GM12864 (cell line): ENCODE measurements at regions not wholly inside any gene's neighbourhood (a gene's known extent, or its start where the extent isn't known, plus 50 kb on each side); places are given as distances from the start of the nearest gene placed in this dataset.

Experiments used
- DNase-seq: peaks from one replicate; pipeline ENCODE4 v3.0.0-alpha.2; 2011; ENCODE audit warnings: low read depth
- H3K4me3 ChIP-seq: 2 replicates; pipeline ENCODE4 v1.5.1; 2011; ENCODE audit warnings: mild to moderate bottlenecking, low read depth, low read length, control low read depth
- CTCF ChIP-seq: IDR thresholded peaks from 2 replicates; pipeline ENCODE4 v1.5.1; 2011; ENCODE audit warnings: low read depth, mild to moderate bottlenecking, moderate library complexity, low read length, control low read depth, inconsistent platforms; ENCODE audit errors: missing control alignments

- H3K4me3 ChIP-seq: no peak overlapping the region
- no peak for DNase-seq
- no peak for TF ChIP-seq CTCF
Observed at GRCh38 chr11:81030186-81030585, 1589.4 kb upstream of the TENM4 start.

- DNase-seq: no peak
- no peak for TF ChIP-seq CTCF
- H3K4me3 ChIP-seq: no peak overlapping the region
Observed at GRCh38 chr11:81026032-81026431, 1585.2 kb upstream of the TENM4 start.

GRCh38 chr11:81022057-81022456 is 1581.2 kb upstream of the TENM4 start:
- no peak overlapping the region for H3K4me3 ChIP-seq
- DNase-seq: no peak
- no peak for TF ChIP-seq CTCF

- H3K4me3 ChIP-seq: no peak overlapping the region
- no peak for DNase-seq
- no peak for TF ChIP-seq CTCF
Observed at GRCh38 chr11:81010631-81011030, 1569.8 kb upstream of the TENM4 start.

GRCh38 chr11:81007046-81007445 is 1566.2 kb upstream of the TENM4 start:
- no peak overlapping the region for H3K4me3 ChIP-seq
- no peak for TF ChIP-seq CTCF
- DNase-seq: no peak

- TF ChIP-seq CTCF: no peak
- H3K4me3 ChIP-seq: no peak overlapping the region
- no peak for DNase-seq
Observed at GRCh38 chr11:81005595-81005994, 1564.8 kb upstream of the TENM4 start.

- TF ChIP-seq CTCF: no peak
- no peak for DNase-seq
- H3K4me3 ChIP-seq: no peak overlapping the region
Observed at GRCh38 chr11:81004576-81004975, 1563.7 kb upstream of the TENM4 start.
